ENCODE measurements at regions not wholly inside any gene's neighbourhood (a gene's known extent, or its start where the extent isn't known, plus 50 kb on each side); places are given as distances from the start of the nearest gene placed in this dataset.

DNA sequence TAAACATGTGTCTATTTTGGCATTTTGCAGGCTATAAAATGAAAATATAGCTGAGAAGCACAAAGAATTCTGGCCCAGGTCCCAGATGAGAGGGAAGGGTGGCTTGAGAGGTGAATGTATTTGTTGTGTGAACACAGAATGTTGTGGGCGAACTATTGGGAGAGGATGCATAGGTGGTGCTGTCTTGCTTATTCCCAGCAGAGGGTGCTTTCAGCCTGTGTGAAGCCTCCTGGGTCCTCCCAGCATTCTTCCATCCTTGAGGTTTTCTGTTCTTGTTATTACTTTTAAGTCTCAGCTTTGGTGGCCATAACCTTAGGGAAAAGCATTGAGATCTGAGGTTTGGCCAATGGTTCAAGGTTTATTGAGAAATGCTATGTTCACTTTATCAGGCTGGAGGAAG, 108.7 kb upstream of the SNX19 start:
- DNase-seq (no peak), ATAC-seq (no peak)
- H3K9me3 ChIP-seq, result no peaks in the 10 kb centered on the region
- TF ChIP-seq, protein P1, sequence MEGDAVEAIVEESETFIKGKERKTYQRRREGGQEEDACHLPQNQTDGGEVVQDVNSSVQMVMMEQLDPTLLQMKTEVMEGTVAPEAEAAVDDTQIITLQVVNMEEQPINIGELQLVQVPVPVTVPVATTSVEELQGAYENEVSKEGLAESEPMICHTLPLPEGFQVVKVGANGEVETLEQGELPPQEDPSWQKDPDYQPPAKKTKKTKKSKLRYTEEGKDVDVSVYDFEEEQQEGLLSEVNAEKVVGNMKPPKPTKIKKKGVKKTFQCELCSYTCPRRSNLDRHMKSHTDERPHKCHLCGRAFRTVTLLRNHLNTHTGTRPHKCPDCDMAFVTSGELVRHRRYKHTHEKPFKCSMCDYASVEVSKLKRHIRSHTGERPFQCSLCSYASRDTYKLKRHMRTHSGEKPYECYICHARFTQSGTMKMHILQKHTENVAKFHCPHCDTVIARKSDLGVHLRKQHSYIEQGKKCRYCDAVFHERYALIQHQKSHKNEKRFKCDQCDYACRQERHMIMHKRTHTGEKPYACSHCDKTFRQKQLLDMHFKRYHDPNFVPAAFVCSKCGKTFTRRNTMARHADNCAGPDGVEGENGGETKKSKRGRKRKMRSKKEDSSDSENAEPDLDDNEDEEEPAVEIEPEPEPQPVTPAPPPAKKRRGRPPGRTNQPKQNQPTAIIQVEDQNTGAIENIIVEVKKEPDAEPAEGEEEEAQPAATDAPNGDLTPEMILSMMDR (IDR thresholded peaks at IDR 0.05), result no peak
- intact Hi-C loops (cut with DNase I, micrococcal nuclease), result no loop called here
- H3K36me3 ChIP-seq (ENCODE audit: low read depth), result no peaks in the 10 kb centered on the region
- H3K4me1 ChIP-seq (ENCODE audit: low read depth), result no peaks in the 10 kb centered on the region
- no peak overlapping the region for H3K4me3 ChIP-seq

DNA sequence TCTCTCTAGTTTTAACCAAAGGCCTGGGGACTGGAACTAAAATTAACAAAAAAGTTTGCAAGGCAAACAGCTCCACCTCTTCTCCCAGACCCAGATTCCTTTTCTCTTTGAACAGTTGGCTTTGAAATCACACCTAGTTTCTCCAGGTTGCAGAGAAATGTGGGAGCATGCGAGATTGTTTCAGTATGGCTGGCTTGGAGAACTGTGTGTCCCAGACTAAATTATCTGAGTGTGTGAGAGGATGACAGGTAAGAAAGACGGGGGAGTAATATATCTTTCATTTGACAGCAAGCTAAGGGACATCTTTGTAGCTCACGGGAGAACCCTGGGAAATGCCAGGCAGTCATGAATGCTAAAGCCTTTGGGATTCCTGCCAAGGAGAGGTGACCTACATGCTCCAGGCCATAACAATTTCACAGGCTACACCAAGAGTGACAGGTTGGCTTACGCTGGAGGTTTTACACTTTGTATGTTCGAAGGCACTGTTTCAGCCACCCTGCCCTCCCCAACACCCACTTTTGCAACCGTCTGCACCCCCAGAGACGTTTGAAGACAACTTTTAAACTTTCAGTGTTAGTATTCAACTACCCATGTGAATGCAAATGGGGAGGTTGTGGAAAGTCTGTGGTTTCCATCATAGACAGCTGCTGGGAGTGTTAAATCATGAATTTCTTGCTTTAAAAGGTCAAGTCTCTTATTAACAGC, 109.3 kb upstream of the SNX19 start:
- no peak for ATAC-seq
- intact Hi-C loops (cut with DNase I, micrococcal nuclease), result no loop called here
- Histone ChIP-seq H3K4me3 (no peak overlapping the region), H3K4me1 (ENCODE audit: low read depth) (no peaks in the 10 kb centered on the region), H3K9me3 (no peaks in the 10 kb centered on the region), H3K36me3 (ENCODE audit: low read depth) (no peaks in the 10 kb centered on the region)
- TF ChIP-seq, protein P1 (IDR thresholded peaks at IDR 0.05), result no peak
- no peak for DNase-seq

DNA sequence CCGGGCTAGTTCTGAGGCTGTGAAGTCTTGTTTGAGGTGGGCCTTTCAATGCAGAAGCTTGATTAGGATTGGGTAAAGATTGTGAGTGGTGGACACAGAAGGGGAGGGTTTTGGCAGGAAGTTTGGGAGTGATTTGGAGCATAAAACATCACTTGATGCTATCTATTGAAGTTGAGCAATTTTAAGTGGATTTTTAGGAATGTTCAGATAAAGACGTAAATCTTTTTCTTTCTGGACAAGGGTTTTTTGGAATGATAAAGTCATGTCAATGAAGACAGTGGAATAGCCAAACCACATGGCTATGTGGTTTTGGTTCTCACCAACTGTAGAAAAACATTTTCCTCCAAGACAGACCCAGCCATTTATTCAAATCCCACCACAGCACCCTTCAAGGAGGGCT, 111.2 kb upstream of the SNX19 start:
- intact Hi-C loops (cut with DNase I, micrococcal nuclease), result no loop called here
- Histone ChIP-seq H3K4me1 (ENCODE audit: low read depth) (no peaks in the 10 kb centered on the region), H3K36me3 (ENCODE audit: low read depth) (no peaks in the 10 kb centered on the region), H3K9me3 (no peaks in the 10 kb centered on the region), H3K4me3 (no peak overlapping the region)
- DNase-seq, result no peak
- no peak for ATAC-seq
- TF ChIP-seq, protein P1 (IDR thresholded peaks at IDR 0.05), result no peak

DNA sequence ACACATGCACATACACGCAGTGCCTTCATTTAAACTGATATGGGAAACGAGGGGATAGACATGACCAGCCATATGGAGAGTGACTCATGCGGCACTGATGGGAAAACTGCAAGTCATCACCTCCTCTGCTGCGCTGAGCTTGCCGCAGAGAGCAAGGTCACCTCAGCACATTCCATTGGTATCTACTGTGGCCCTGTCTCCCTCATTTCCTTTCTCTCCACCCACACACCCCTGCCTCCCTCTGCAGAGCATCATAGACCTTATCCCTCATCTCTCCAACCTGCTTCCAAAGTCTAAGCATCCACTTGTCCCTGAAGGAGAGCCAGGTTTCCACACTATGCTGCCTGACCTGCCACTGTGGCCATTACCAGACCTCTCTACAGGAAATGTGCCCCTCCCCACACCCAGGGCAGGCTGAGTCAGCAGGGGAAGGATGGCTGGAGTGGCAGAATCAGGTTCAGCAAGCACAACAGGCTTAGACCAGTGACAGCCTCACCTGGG, 116.9 kb upstream of the SNX19 start:
- TF ChIP-seq, protein P1 (IDR thresholded peaks at IDR 0.05), result no peak
- DNase-seq (no peak), ATAC-seq (no peak)
- H3K4me1 ChIP-seq (ENCODE audit: low read depth), result no peaks in the 10 kb centered on the region
- H3K4me3 ChIP-seq, result no peak overlapping the region
- intact Hi-C loops (cut with DNase I, micrococcal nuclease), result no loop called here
- H3K9me3 ChIP-seq, result no peaks in the 10 kb centered on the region
- no peaks in the 10 kb centered on the region for H3K36me3 ChIP-seq (ENCODE audit: low read depth)

DNA sequence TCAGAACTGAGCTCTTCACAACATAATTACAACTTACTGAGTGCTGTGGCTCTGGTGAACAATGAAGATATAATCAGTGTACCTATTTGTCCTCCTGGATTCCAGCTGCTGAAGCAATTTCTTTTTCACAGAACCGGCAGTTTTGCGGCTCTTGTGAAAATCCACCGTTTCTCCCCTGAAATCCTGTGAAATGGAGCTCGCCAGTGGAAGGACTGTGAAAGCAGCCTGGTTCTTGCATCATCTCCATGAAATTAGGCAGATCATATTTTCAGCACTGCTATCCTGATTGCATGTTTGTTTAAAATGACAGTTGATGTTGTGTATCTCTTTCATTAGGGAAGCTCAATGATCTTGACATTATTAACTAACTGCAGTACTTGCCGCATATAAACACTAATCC, 120.2 kb upstream of the SNX19 start:
- DNase-seq (no peak), ATAC-seq (no peak)
- Histone ChIP-seq H3K4me1 (ENCODE audit: low read depth) (no peaks in the 10 kb centered on the region), H3K9me3 (no peaks in the 10 kb centered on the region), H3K36me3 (ENCODE audit: low read depth) (no peaks in the 10 kb centered on the region), H3K4me3 (no peak overlapping the region)
- intact Hi-C loops (cut with DNase I, micrococcal nuclease), result no loop called here
- TF ChIP-seq, protein P1 (IDR thresholded peaks at IDR 0.05), result no peak
